Gastrocnemius medialis (tissue), 4 donors: ENCODE measurements at regions not wholly inside any gene's neighbourhood (a gene's known extent, or its start where the extent isn't known, plus 50 kb on each side); places are given as distances from the start of the nearest gene placed in this dataset.

Experiments used
- ATAC-seq, 2 donors: fragments of 150-250 bp; one replicate each; pipeline ENCODE4 v1.9.1; 2016
- DNase-seq, 2 donors: peaks; one replicate each; pipeline ENCODE4 v3.0.0-alpha.2; 2019
- H3K27ac ChIP-seq, 4 donors: fragments of 200-600 bp; sonication (generic); 1 replicate in 1 of 4; 2 replicates in 3 of 4; pipeline ENCODE4 v1.5.1; 2016 to 2018; ENCODE audit warnings: mild to moderate bottlenecking in 2 of 4, moderate library complexity in 1 of 4
- H3K27me3 ChIP-seq, 3 donors: fragments of 200-600 bp; sonication (generic) in 2 of 3; 1 replicate in 1 of 3; 2 replicates in 2 of 3; pipeline versions ENCODE4 v1.5.1 to v1.6.0; 2016 to 2019; ENCODE audit warnings: mild to moderate bottlenecking in 1 of 3, moderate library complexity in 1 of 3
- H3K36me3 ChIP-seq, 2 donors: fragments of 200-600 bp; sonication (generic) in 1 of 2; one replicate each; pipeline ENCODE4 v1.5.1; 2017 to 2018
- H3K4me1 ChIP-seq, 2 donors: fragments of 200-600 bp; sonication (generic) in 1 of 2; one replicate each; pipeline ENCODE4 v1.5.1; 2016 to 2017; ENCODE audit warnings: mild to moderate bottlenecking in 2 of 2
- H3K4me3 ChIP-seq, 4 donors: fragments of 200-600 bp; sonication (generic) in 3 of 4; 1 replicate in 1 of 4; 2 replicates in 3 of 4; pipeline ENCODE4 v1.5.1; 2016 to 2019; ENCODE audit warnings: mild to moderate bottlenecking in 2 of 4
- H3K9me3 ChIP-seq, 3 donors: fragments of 200-600 bp; sonication (generic) in 2 of 3; 1 replicate in 1 of 3; 2 replicates in 2 of 3; pipeline ENCODE4 v1.5.1; 2016 to 2019
- POLR2A ChIP-seq, 2 donors: fragments of 450-650 bp; IDR thresholded peaks; one replicate each; pipeline ENCODE4 v1.6.1; 2017; ENCODE audit warnings: antibody characterized with exemption in 2 of 2, mild to moderate bottlenecking in 2 of 2, moderate library complexity in 2 of 2
- in situ Hi-C, 4 donors: fragments of 200-750 bp; cut with MboI; loops; one replicate each; pipeline versions ENCODE4 v1.15.0 to v1.8.0; 2017; ENCODE audit warnings: low sequenced_read_pairs in 4 of 4
- intact Hi-C: fragments of 100-400 bp; cut with DNase I; formaldehyde crosslinking; loops from one replicate; pipeline ENCODE4 v1.15.1; 2023; ENCODE audit warnings: low total_unique reads
- TF ChIP-seq, protein P1 (sequence below), 5 experiments: fragments of 450-650 bp in 3 of 5; fragments of 200-600 bp in 2 of 5; sonication (generic) in 2 of 5; IDR thresholded peaks in 4 of 5; conservative IDR thresholded peaks in 1 of 5; 1 replicate in 4 of 5; 2 replicates in 1 of 5; pipeline ENCODE4 v1.5.1; 2016 to 2019; ENCODE audit warnings: antibody characterized with exemption in 5 of 5, mild to moderate bottlenecking in 3 of 5, moderate library complexity in 3 of 5

DNA sequence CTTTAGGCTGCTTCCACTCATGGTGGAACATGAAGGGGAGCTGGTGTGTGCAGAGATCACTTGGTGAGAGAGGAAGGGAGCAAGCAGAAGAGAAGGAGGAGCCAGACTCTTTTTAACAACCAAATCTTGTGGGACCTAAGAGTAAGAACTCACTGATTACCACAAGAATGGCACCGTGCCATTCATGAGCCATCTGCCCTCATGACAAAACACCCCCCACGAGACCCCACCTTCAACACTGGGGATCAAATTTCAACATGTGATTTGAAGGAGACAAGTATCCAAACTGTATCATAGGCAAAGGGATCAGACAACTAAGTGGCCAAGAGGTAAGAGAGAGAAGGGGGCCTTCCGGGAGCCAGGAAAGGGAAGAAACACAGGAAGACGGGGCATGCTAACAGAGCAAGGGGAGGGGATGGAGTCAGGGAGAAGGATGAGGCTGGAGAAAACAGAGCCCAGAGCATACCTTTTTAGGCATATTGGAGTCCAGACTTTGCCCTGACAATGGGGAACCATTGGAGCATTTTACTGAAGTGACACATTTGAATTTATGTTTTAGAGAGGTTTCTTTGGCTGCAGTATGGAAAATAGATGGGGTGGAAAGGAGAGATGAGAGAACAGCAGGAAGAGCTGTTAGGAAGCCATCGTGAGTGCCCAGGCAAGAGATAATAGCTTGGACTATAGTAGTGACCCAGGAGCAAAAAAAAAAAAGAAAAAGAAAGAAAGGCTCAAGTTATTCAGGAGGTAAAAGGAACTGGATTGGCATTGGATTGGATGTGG lies 204.4 kb upstream of the NUDT4 start:
- ATAC-seq (no peak), DNase-seq (no peak)
- H3K36me3 ChIP-seq = no peaks in the 10 kb centered on the region
- peaks cover 32 to 39% of the 10 kb centered on the region in 2 donors for H3K4me1 ChIP-seq
- intact Hi-C loops (no loop called here), in situ Hi-C loops (no loop called here)
- H3K4me3 ChIP-seq = no peak overlapping the region
- H3K27ac ChIP-seq = peak overlapping the region in 3 of 4 donors; percentile 51 to 83 (median 76)
- TF ChIP-seq, protein P1, sequence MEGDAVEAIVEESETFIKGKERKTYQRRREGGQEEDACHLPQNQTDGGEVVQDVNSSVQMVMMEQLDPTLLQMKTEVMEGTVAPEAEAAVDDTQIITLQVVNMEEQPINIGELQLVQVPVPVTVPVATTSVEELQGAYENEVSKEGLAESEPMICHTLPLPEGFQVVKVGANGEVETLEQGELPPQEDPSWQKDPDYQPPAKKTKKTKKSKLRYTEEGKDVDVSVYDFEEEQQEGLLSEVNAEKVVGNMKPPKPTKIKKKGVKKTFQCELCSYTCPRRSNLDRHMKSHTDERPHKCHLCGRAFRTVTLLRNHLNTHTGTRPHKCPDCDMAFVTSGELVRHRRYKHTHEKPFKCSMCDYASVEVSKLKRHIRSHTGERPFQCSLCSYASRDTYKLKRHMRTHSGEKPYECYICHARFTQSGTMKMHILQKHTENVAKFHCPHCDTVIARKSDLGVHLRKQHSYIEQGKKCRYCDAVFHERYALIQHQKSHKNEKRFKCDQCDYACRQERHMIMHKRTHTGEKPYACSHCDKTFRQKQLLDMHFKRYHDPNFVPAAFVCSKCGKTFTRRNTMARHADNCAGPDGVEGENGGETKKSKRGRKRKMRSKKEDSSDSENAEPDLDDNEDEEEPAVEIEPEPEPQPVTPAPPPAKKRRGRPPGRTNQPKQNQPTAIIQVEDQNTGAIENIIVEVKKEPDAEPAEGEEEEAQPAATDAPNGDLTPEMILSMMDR (IDR thresholded peaks at IDR 0.05 in 4 of 5, conservative IDR thresholded peaks at IDR 0.05 in 1 of 5) = no peak
- no peak for TF ChIP-seq POLR2A (IDR thresholded peaks at IDR 0.05)
- H3K9me3 ChIP-seq = no peaks in the 10 kb centered on the region
- H3K27me3 ChIP-seq = no peaks in the 10 kb centered on the region

DNA sequence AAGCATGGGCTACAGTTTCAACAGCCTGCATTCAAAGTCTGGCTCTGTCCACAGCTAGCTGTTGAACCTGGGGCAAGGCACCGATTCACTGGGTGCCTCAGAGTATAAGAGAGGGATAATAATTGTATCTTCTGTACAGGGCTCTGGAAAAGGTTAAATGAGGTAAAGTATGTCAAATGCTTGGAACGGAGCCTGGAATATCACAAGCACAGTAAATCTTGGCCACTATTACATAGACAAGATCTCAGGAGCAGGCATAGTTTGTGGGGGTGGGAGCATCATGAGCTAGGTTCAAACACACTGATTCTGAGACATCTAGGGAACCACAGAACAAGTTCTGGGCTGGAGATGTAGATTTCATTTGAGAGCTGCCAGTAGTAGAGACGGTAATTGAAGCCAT lies 203.7 kb upstream of the NUDT4 start:
- in situ Hi-C loops (no loop called here), intact Hi-C loops (no loop called here)
- Histone ChIP-seq H3K27me3 (no peaks in the 10 kb centered on the region), H3K27ac (peak overlapping the region; percentile 51 to 83 (median 76)), H3K4me1 (peaks cover 32 to 39% of the 10 kb centered on the region in 2 donors), H3K9me3 (no peaks in the 10 kb centered on the region), H3K4me3 (no peak overlapping the region), H3K36me3 (no peaks in the 10 kb centered on the region)
- no peak for TF ChIP-seq POLR2A (IDR thresholded peaks at IDR 0.05)
- TF ChIP-seq, protein P1 (IDR thresholded peaks at IDR 0.05 in 4 of 5, conservative IDR thresholded peaks at IDR 0.05 in 1 of 5) = no peak
- ATAC-seq (peak; percentile 63 to 76), DNase-seq (no peak)

DNA sequence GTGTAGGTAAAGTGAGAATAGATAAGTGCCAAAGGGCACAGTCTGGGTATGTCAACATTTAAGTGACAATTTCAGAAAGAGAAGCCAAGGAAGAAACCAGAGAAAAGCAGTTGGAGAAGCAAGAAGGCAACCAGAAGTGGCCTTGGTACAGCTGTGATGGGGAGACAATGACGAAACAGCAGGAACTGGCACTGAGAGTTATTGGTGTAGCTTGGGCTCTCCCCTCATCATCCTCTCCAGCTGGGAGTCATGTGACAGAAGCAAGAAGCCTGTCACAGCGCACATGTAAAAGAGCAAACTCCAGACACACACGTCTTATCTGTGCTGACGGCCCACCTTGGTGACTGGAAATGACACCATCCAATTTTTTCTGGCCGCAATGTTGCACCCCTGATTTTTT lies 203.3 kb upstream of the NUDT4 start:
- Histone ChIP-seq H3K36me3 (no peaks in the 10 kb centered on the region), H3K27me3 (no peaks in the 10 kb centered on the region), H3K9me3 (no peaks in the 10 kb centered on the region), H3K4me1 (peaks cover 32 to 39% of the 10 kb centered on the region in 2 donors), H3K4me3 (no peak overlapping the region), H3K27ac (peak overlapping the region; percentile 51 to 83 (median 76))
- intact Hi-C loops = no loop called here
- in situ Hi-C loops = no loop called here
- DNase-seq (peak in 1 of 2 donors; percentile 28), ATAC-seq (peak; percentile 38 to 60)
- TF ChIP-seq, protein P1 (IDR thresholded peaks at IDR 0.05 in 4 of 5, conservative IDR thresholded peaks at IDR 0.05 in 1 of 5) = no peak
- no peak for TF ChIP-seq POLR2A (IDR thresholded peaks at IDR 0.05)

DNA sequence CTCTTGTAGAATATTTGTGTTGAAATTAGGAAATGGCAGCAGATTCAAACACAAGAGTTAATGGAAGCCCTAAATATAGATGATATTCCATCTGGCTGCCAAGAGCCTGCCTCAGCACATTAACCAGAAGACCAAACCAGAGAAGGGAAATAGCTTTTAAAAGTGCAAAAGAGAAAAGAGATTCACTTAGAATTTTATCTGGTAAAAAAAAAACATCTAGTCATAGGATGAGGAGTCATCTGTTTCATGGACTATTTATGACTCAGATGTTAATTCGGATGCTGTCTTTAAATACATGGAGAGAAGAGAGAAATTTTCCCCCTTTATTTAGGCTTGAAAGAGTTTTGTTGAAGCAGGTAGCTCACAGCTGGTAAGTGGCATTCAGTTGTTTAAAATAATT lies 201.6 kb upstream of the NUDT4 start:
- no peak for DNase-seq
- intact Hi-C loops (no loop called here), in situ Hi-C loops (no loop called here)
- Histone ChIP-seq H3K4me1 (peaks cover 32 to 45% of the 10 kb centered on the region in 2 donors), H3K27ac (peak overlapping the region; percentile 62 to 83 (median 76)), H3K36me3 (no peaks in the 10 kb centered on the region), H3K4me3 (no peak overlapping the region), H3K9me3 (no peaks in the 10 kb centered on the region), H3K27me3 (no peaks in the 10 kb centered on the region)
- peak; percentile 50 to 59 for ATAC-seq
- TF ChIP-seq, protein P1 (IDR thresholded peaks at IDR 0.05 in 4 of 5, conservative IDR thresholded peaks at IDR 0.05 in 1 of 5) = no peak
- no peak for TF ChIP-seq POLR2A (IDR thresholded peaks at IDR 0.05)
